ENCODE measurements at regions not wholly inside any gene's neighbourhood (a gene's known extent, or its start where the extent isn't known, plus 50 kb on each side); places are given as distances from the start of the nearest gene placed in this dataset.

DNA sequence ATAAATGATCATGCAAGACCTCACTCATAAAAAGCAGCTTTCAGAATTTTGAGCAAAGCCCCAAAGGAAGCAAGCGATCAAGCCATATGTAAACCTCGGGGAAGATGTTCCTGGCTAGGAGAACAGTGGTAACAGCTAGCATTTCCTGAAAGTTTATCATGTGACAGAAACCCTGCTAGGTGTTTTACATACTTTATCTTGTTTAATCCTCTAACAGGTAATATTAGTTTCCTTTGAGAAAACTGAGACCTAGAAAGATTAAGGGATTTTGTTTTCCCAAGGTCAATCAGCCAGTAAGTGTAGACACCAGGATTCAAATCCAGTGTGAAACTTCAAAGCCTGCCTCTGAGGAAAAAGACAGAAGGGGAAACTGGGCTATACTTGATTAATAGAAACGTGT lies 362.4 kb upstream of the MAF start (continued):
- TF ChIP-seq SP1 (CRISPR knock-in tag; conservative IDR thresholded peaks at IDR 0.05) (no peak), NR1H2 (CRISPR knock-in tag; IDR thresholded peaks at IDR 0.05) (no peak)

- no peak for ATAC-seq
- no peak overlapping the region for H3K27ac Mint-ChIP-seq
- ChIA-PET POLR2A (no interaction called here), CTCF (no interaction called here)
- H3K27me3 Mint-ChIP-seq (ENCODE audit: low read depth) = no peaks in the 10 kb centered on the region
- H3K9me3 Mint-ChIP-seq = peaks cover 22% of the 10 kb centered on the region
- H3K36me3 Mint-ChIP-seq = no peaks in the 10 kb centered on the region
- peaks cover 24% of the 10 kb centered on the region for H3K4me1 Mint-ChIP-seq
- TF ChIP-seq, protein P1, sequence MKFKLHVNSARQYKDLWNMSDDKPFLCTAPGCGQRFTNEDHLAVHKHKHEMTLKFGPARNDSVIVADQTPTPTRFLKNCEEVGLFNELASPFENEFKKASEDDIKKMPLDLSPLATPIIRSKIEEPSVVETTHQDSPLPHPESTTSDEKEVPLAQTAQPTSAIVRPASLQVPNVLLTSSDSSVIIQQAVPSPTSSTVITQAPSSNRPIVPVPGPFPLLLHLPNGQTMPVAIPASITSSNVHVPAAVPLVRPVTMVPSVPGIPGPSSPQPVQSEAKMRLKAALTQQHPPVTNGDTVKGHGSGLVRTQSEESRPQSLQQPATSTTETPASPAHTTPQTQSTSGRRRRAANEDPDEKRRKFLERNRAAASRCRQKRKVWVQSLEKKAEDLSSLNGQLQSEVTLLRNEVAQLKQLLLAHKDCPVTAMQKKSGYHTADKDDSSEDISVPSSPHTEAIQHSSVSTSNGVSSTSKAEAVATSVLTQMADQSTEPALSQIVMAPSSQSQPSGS (CRISPR knock-in tag; IDR thresholded peaks at IDR 0.05; ENCODE audit: borderline replicate concordance, low read depth) = no peak
- TF ChIP-seq NFATC4 (CRISPR knock-in tag; IDR thresholded peaks at IDR 0.05) (no peak), CBFB (CRISPR knock-in tag; IDR thresholded peaks at IDR 0.05; ENCODE audit: low read depth) (no peak), SMAD4 (CRISPR knock-in tag; IDR thresholded peaks at IDR 0.05) (no peak), USF2 (CRISPR knock-in tag; IDR thresholded peaks at IDR 0.05) (no peak), ZNF138 (CRISPR knock-in tag; conservative IDR thresholded peaks at IDR 0.05) (no peak), E2F5 (CRISPR knock-in tag; IDR thresholded peaks at IDR 0.05) (no peak), TEAD4 (CRISPR knock-in tag; IDR thresholded peaks at IDR 0.05) (no peak), NR1H2 (CRISPR knock-in tag; IDR thresholded peaks at IDR 0.05) (no peak), ARID4B (CRISPR knock-in tag; IDR thresholded peaks at IDR 0.05; ENCODE audit: borderline replicate concordance) (no peak), ESRRA (CRISPR knock-in tag; IDR thresholded peaks at IDR 0.05; ENCODE audit: borderline replicate concordance) (no peak), FOXK1 (CRISPR knock-in tag; IDR thresholded peaks at IDR 0.05) (no peak), CREM (CRISPR knock-in tag; IDR thresholded peaks at IDR 0.05) (no peak)
- TF ChIP-seq, protein P2, sequence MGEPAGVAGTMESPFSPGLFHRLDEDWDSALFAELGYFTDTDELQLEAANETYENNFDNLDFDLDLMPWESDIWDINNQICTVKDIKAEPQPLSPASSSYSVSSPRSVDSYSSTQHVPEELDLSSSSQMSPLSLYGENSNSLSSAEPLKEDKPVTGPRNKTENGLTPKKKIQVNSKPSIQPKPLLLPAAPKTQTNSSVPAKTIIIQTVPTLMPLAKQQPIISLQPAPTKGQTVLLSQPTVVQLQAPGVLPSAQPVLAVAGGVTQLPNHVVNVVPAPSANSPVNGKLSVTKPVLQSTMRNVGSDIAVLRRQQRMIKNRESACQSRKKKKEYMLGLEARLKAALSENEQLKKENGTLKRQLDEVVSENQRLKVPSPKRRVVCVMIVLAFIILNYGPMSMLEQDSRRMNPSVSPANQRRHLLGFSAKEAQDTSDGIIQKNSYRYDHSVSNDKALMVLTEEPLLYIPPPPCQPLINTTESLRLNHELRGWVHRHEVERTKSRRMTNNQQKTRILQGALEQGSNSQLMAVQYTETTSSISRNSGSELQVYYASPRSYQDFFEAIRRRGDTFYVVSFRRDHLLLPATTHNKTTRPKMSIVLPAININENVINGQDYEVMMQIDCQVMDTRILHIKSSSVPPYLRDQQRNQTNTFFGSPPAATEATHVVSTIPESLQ (CRISPR knock-in tag; IDR thresholded peaks at IDR 0.05) = no peak
- TF ChIP-seq, protein P3, sequence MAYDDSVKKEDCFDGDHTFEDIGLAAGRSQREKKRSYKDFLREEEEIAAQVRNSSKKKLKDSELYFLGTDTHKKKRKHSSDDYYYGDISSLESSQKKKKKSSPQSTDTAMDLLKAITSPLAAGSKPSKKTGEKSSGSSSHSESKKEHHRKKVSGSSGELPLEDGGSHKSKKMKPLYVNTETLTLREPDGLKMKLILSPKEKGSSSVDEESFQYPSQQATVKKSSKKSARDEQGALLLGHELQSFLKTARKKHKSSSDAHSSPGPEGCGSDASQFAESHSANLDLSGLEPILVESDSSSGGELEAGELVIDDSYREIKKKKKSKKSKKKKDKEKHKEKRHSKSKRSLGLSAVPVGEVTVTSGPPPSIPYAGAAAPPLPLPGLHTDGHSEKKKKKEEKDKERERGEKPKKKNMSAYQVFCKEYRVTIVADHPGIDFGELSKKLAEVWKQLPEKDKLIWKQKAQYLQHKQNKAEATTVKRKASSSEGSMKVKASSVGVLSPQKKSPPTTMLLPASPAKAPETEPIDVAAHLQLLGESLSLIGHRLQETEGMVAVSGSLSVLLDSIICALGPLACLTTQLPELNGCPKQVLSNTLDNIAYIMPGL (CRISPR knock-in tag; IDR thresholded peaks at IDR 0.05) = no peak
- H3K4me3 Mint-ChIP-seq = no peak overlapping the region
- DNase-seq (ENCODE audit: low spot score) = no peak
Observed at GRCh38 chr16:79959226-79959625, 358.7 kb upstream of the MAF start.

Measured in WTC11 (cell line).